Body of pancreas (tissue), 4 donors: ENCODE measurements at regions not wholly inside any gene's neighbourhood (a gene's known extent, or its start where the extent isn't known, plus 50 kb on each side); places are given as distances from the start of the nearest gene placed in this dataset.

Source experiments
- ATAC-seq: fragments of 150-250 bp; one replicate; pipeline ENCODE4 v1.9.1; 2016
- DNase-seq, 4 donors: peaks; one replicate each; pipeline ENCODE4 v3.0.0-alpha.2; 2019
- H3K27ac ChIP-seq, 4 donors: fragments of 200-600 bp; sonication (generic); 1 replicate in 3 of 4; 2 replicates in 1 of 4; pipeline versions ENCODE4 v1.5.1 to v1.6.1; 2016 to 2019; ENCODE audit warnings: mild to moderate bottlenecking in 1 of 4, mixed read lengths in 1 of 4, moderate library complexity in 1 of 4
- H3K27me3 ChIP-seq, 2 donors: fragments of 200-600 bp; sonication (generic); one replicate each; pipeline ENCODE4 v1.6.0; 2016; ENCODE audit warnings: mild to moderate bottlenecking in 1 of 2
- H3K36me3 ChIP-seq, 2 donors: fragments of 200-600 bp; sonication (generic); replicated peaks in 1 of 2; 2 replicates each; pipeline ENCODE4 v1.5.1; 2016; ENCODE audit warnings: low read depth in 2 of 2; ENCODE audit not compliant: insufficient read depth in 1 of 2
- H3K4me1 ChIP-seq: fragments of 200-600 bp; sonication (generic); one replicate; pipeline ENCODE4 v1.6.0; 2016
- H3K4me3 ChIP-seq, 2 donors: fragments of 200-600 bp; sonication (generic); 1 replicate in 1 of 2; 2 replicates in 1 of 2; pipeline ENCODE4 v1.5.1; 2016 to 2019
- H3K9me3 ChIP-seq, 3 donors: fragments of 200-600 bp; sonication (generic); 1 replicate in 2 of 3; 2 replicates in 1 of 3; pipeline ENCODE4 v1.5.1; 2016
- POLR2A ChIP-seq, 3 donors: fragments of 450-650 bp; IDR thresholded peaks; one replicate each; pipeline ENCODE4 v1.6.1; 2016; ENCODE audit warnings: antibody characterized with exemption in 3 of 3, mild to moderate bottlenecking in 2 of 3
- WGBS, 2 donors: methylation state at CpG; one replicate each; pipeline ENCODE4 v1.1.5; 2017; 5-methylcytosine and 5-hydroxymethylcytosine counted together
- intact Hi-C: fragments of 100-400 bp; cut with DNase I; formaldehyde crosslinking; loops from one replicate; pipeline ENCODE4 v1.15.1; 2023
- TF ChIP-seq, protein P1 (sequence below), 7 experiments: fragments of 450-650 bp in 4 of 7; fragments of 200-600 bp in 3 of 7; sonication (generic) in 3 of 7; IDR thresholded peaks; one replicate each; pipeline ENCODE4 v1.5.1; 2016 to 2019; ENCODE audit warnings: antibody characterized with exemption in 7 of 7

DNA sequence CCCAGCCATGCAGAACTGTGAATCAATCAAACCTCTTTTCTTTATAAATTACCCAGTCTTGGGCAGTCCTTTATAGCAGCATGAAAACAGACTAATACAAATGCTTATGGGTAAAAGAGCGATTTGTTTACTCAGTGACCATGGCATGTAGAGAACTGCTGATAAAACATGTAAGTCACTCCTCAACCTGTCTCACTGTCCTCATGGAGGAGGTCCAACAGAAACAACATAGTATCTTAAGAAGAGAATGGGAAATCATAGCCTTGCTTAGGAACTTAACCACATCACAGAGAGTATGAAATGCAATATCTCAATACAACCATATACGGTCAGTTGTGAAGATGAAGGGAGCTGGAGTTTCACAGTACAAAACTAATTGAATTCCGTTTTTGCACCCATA, 1734.0 kb upstream of the RAG2 start:
- no peaks in the 10 kb centered on the region for H3K4me1 ChIP-seq
- intact Hi-C loops = no loop called here
- TF ChIP-seq, protein P1, sequence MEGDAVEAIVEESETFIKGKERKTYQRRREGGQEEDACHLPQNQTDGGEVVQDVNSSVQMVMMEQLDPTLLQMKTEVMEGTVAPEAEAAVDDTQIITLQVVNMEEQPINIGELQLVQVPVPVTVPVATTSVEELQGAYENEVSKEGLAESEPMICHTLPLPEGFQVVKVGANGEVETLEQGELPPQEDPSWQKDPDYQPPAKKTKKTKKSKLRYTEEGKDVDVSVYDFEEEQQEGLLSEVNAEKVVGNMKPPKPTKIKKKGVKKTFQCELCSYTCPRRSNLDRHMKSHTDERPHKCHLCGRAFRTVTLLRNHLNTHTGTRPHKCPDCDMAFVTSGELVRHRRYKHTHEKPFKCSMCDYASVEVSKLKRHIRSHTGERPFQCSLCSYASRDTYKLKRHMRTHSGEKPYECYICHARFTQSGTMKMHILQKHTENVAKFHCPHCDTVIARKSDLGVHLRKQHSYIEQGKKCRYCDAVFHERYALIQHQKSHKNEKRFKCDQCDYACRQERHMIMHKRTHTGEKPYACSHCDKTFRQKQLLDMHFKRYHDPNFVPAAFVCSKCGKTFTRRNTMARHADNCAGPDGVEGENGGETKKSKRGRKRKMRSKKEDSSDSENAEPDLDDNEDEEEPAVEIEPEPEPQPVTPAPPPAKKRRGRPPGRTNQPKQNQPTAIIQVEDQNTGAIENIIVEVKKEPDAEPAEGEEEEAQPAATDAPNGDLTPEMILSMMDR (IDR thresholded peaks at IDR 0.05) = no peak
- no peak for TF ChIP-seq POLR2A (IDR thresholded peaks at IDR 0.05)
- H3K9me3 ChIP-seq = no peaks in the 10 kb centered on the region
- ATAC-seq (no peak), DNase-seq (no peak)
- H3K27me3 ChIP-seq = no peaks in the 10 kb centered on the region
- H3K4me3 ChIP-seq = no peak overlapping the region
- H3K36me3 ChIP-seq = no peaks in the 10 kb centered on the region
- no peak overlapping the region for H3K27ac ChIP-seq
- WGBS, 2 donors = 73% methylated on average over 3 of the region's 3 CpGs

DNA sequence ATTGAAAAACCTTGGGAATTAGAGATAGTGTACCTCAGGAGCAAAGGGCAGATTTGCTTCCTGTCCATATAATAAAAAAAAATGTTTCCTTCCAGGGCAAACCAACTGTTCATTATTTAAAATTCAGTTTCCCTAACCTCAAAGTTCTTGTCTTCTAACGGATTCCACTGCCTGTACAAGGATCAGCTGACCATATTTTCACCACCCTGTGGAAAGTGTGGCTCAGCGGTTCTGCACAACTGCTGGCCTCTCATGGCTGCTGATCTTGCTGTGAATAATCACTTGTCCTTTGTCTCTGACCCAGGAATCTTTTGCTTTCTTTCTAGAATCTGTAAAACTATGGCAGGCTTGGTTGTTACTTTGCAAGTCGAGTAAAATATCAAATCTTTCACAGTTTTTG, 1732.5 kb upstream of the RAG2 start:
- 58% methylated on average over 3 of the region's 3 CpGs for WGBS, 2 donors
- no peak overlapping the region for H3K4me3 ChIP-seq
- no peak for DNase-seq
- no peak for TF ChIP-seq POLR2A (IDR thresholded peaks at IDR 0.05)
- no peaks in the 10 kb centered on the region for H3K9me3 ChIP-seq
- H3K27me3 ChIP-seq = no peaks in the 10 kb centered on the region
- ATAC-seq = no peak
- no peak overlapping the region for H3K27ac ChIP-seq
- intact Hi-C loops = no loop called here
- H3K36me3 ChIP-seq = no peaks in the 10 kb centered on the region
- no peaks in the 10 kb centered on the region for H3K4me1 ChIP-seq

DNA sequence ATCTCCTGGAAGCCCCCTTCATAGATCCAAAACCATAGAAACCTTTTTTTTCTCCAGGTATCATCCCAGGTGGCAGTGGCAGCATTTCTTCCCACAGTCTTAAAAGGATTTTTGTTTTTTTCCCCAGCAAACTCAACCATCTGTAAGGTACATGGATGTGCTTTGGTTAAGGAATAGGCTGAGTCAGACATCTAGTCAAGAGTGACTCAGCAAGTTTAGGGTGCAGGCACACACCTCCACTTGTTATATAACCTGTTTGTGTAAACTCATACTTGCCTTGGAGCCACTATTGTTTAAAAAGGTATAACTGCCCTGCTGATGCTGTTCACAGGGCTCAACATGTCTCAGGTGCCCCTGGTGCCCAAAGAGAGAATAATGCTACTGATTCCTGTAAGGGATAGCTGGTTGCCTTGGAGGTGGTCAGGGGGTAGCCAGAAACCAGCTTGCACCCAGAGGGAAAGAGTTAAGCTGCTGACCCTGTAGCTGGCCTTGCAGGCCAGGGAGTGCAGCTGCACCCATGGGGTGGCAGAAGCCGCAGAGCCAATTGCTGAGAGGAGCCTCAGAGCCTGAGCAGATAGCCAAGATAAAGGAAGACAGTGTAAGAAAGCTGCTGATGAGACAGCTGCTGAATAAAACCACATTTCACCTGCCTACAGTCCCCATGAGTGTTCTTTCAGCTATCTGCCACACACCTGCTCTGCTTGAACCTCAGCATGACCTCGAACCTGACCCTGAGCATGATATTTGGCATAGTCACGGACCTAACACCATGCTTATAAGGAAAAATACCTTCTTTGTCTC, 1726.1 kb upstream of the RAG2 start:
- 43 to 52% methylated on average over 3 of the region's 3 CpGs for WGBS, 2 donors

DNA sequence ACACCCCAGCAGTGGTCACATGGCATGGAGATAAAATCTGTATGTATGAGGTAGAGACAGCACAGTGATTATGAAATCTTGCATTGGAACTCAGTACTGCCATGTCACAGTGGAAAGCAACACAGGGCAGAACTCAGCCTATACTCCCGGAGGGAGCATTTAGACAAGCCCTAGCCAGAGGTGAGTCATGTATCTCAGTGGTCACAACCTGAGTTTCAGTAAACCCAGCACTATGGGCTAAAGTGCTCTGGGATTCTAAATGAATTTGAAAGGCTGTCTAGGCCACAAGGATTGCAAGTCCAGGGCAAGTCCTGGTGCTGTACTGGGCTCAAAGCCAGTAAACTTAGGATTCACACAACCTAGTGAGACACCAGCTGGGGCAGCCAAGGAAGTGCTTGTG, 1717.1 kb upstream of the RAG2 start:
- ATAC-seq (no peak), DNase-seq (no peak)
- Histone ChIP-seq H3K4me3 (no peak overlapping the region), H3K36me3 (no peaks in the 10 kb centered on the region), H3K27ac (no peak overlapping the region), H3K4me1 (no peaks in the 10 kb centered on the region), H3K27me3 (no peaks in the 10 kb centered on the region), H3K9me3 (no peaks in the 10 kb centered on the region)
- intact Hi-C loops = no loop called here
- 82 to 91% methylated on average over 1 of the region's 1 CpG for WGBS, 2 donors
- TF ChIP-seq POLR2A (IDR thresholded peaks at IDR 0.05) = no peak
- TF ChIP-seq, protein P1 (IDR thresholded peaks at IDR 0.05) = no peak

More for the DNA sequence above, 1726.1 kb upstream of the RAG2 start:
- no peak for TF ChIP-seq POLR2A (IDR thresholded peaks at IDR 0.05)
- TF ChIP-seq, protein P1 (IDR thresholded peaks at IDR 0.05) = no peak
- ATAC-seq (no peak), DNase-seq (no peak)
- H3K9me3 ChIP-seq = no peaks in the 10 kb centered on the region
- no peaks in the 10 kb centered on the region for H3K4me1 ChIP-seq
- no peak overlapping the region for H3K4me3 ChIP-seq
- H3K27me3 ChIP-seq = no peaks in the 10 kb centered on the region
- no peaks in the 10 kb centered on the region for H3K36me3 ChIP-seq
- intact Hi-C loops = no loop called here
- H3K27ac ChIP-seq = no peak overlapping the region

DNA sequence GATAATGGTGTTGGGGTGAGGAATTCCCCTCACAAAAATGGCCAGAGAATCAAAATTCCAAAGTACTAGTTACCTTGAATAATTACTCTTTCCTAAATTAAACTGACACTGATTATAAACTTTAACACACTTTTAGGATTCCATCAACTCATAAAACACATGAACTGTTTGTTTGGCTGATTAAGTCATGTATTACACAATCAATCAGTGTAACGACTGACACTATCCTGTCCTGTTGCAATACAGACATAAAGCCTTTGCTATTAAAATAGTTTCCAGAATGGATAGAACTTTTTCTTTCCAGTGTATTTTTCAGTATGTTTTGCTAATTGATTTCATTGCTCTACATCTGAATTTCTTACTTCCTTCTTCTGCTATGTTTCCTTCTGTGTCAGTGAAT, 1709.4 kb upstream of the RAG2 start:
- no peaks in the 10 kb centered on the region for H3K9me3 ChIP-seq
- no peak overlapping the region for H3K27ac ChIP-seq
- no peak overlapping the region for H3K4me3 ChIP-seq
- ATAC-seq (no peak), DNase-seq (no peak)
- intact Hi-C loops = no loop called here
- H3K36me3 ChIP-seq = no peaks in the 10 kb centered on the region
- TF ChIP-seq, protein P1 (IDR thresholded peaks at IDR 0.05) = no peak
- no peak for TF ChIP-seq POLR2A (IDR thresholded peaks at IDR 0.05)
- WGBS, 2 donors = 53 to 56% methylated on average over 1 of the region's 1 CpG
- no peaks in the 10 kb centered on the region for H3K27me3 ChIP-seq
- H3K4me1 ChIP-seq = no peaks in the 10 kb centered on the region
